GM13977 (cell line): ENCODE measurements at regions not wholly inside any gene's neighbourhood (a gene's known extent, or its start where the extent isn't known, plus 50 kb on each side); places are given as distances from the start of the nearest gene placed in this dataset.

Experiments
- DNase-seq: peaks from one replicate; pipeline ENCODE4 v3.0.0; 2012; ENCODE audit warnings: low spot score
- in situ Hi-C: fragments of 300-500 bp; cut with MboI; formaldehyde crosslinking; loops from one replicate; pipeline ENCODE4 v1.12.0; 2022; ENCODE audit warnings: low sequenced_read_pairs, low pct_unique_long_range_greater_than_20kb, mixed read lengths, inconsistent platforms; ENCODE audit not compliant: unreplicated experiment
- TF ChIP-seq, protein P1 (sequence below): IDR thresholded peaks from 2 replicates; pipeline ENCODE4 v1.5.1; 2012; ENCODE audit warnings: mild to moderate bottlenecking, control low read depth; ENCODE audit not compliant: insufficient read depth; ENCODE audit errors: extremely low read depth, missing control alignments

DNA sequence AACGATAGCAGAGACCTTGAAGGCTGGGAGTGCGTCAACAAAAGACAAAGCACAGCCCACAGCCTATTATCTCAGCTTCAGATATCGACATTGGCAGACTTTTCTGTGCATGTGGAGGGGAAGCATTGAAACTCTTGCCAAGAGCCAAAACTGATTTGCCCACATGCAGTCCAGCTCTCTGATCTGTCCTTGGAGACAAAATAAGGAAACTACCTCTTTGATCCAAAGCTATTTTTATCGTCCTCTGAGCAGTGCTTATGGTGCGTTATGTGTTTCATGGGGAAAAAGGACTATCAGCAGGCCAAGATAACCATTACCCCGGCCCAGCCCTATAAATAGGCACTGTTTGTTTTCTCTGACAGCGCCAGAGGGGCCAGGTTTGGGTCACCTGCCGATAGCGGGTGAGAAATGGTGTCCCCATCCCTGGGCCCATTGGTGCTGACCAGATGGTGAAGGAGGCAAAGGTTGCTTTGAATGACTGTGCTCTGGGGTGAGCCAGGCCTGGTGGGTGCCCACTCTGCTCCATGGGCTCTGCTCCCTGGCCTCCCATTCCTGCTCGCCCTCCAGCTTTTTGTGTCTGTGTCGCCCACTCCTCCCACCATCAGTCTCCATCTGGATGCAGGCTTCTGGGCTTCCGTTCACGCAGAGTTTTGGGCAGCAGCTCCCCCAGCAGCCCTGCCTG, 176.1 kb upstream of the HS6ST1 start:
- TF ChIP-seq, protein P1, sequence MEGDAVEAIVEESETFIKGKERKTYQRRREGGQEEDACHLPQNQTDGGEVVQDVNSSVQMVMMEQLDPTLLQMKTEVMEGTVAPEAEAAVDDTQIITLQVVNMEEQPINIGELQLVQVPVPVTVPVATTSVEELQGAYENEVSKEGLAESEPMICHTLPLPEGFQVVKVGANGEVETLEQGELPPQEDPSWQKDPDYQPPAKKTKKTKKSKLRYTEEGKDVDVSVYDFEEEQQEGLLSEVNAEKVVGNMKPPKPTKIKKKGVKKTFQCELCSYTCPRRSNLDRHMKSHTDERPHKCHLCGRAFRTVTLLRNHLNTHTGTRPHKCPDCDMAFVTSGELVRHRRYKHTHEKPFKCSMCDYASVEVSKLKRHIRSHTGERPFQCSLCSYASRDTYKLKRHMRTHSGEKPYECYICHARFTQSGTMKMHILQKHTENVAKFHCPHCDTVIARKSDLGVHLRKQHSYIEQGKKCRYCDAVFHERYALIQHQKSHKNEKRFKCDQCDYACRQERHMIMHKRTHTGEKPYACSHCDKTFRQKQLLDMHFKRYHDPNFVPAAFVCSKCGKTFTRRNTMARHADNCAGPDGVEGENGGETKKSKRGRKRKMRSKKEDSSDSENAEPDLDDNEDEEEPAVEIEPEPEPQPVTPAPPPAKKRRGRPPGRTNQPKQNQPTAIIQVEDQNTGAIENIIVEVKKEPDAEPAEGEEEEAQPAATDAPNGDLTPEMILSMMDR: no peak
- DNase-seq: no peak
- in situ Hi-C loops: no loop called here

DNA sequence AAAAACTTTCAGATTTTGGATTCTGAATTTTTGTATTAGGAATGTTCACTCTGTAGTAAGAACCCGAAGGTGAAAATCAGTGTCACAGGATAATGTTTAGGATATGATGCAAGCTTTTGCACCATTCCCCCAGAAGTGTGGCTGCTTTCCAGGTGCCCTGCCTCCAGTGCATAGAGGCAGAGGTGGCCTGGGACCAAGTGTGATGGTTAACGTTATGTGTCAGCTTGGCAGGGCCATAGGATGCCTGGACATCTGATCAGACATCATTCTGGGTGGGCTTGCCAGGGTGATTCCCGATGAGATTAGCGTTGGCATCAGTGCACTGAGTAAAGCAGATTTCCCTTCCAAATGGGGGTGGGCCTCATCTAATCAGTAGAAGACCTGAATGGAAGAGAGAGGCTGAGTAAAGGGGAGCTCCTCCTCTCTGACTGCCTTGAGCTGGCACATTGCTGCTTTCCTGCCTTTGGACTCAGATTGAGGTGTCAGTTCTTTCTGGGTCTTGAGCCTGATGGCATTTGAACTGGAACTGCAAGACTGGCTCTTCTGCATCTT, 177.4 kb upstream of the HS6ST1 start:
- DNase-seq: no peak
- TF ChIP-seq, protein P1: no peak
- in situ Hi-C loops: no loop called here

DNA sequence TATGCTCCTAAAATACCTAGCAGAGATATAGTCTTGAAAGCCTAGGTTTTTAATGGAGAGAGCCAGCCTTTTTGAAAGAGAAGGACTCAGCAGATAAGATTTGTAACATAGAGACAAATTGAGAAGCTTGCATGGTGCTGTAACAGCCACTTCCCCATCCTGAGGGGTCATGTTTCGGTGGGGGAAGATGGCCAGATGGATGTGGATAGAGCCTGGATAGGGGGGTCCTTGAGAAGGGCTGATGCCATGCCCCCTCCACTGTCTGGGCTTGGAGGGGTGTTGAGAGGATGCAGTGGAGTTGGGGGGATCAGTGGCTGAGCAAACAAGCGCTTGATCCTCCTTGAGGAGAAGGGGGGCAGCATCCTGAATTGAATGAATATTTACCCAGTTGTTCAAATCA, 178.0 kb upstream of the HS6ST1 start:
- no peak for DNase-seq
- in situ Hi-C loops: no loop called here
- TF ChIP-seq, protein P1: no peak

DNA sequence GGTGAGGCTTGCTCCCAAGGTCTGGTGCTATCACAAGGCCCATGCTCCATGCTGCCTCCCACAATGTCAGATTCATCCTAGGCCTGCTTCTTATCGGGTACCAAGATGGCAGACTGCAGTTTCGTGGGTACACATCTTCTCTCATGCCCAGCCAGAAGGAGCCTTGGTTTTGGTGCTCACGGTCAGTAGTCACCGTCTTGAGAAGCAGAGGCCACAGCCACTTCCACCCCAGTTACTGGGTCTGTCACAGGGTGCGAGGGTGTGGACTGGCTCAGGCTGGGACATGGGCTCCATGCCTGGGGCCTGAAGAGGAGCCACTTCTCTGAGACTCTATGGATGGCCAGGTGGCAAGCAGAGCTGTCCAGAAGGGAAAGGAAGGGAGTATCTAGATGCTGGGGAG, 178.8 kb upstream of the HS6ST1 start:
- in situ Hi-C loops: no loop called here
- TF ChIP-seq, protein P1: no peak
- DNase-seq: no peak

DNA sequence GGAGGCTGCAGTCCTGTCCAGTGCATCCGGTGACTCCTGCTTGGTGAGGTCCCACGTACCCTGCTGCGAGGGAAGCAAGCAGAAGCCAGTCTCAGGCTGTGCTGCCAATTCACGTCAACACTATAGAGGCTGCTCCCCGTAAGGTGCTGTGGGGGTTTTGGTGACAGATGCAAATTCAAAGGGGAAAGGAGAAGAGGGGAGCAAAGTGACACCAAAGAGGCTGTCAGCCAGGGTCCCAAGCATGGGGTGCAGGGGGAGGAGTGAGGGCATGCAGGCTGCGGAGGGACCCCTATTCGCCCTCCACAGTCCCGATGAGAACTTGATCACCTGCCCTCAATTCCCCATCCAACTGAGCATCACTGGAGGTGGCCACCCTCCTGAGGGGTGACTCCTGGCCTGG, 179.4 kb upstream of the HS6ST1 start:
- in situ Hi-C loops: no loop called here
- TF ChIP-seq, protein P1: no peak
- no peak for DNase-seq

DNA sequence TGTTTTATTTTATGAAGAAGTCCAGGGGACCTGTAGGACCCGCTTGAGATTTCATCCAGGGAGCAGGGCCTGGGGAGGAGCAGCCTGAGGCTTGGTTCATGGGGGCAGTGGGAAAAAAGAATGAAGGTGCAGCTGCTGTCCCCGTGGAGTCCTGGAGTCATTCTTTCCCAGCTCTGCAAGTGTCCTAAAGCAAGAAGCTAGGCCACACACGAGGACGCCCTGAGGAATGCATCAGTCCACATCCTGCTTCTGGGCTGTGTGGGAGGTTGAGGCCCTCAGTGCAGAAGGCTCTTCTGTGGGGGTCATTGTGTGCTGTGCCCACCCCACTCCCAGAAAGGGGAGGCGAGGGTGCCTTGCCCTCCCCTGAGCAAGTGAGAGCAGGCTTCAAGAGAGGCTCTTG, 179.9 kb upstream of the HS6ST1 start:
- no peak for DNase-seq
- TF ChIP-seq, protein P1: no peak
- in situ Hi-C loops: no loop called here
